ENCODE measurements at regions not wholly inside any gene's neighbourhood (a gene's known extent, or its start where the extent isn't known, plus 50 kb on each side); places are given as distances from the start of the nearest gene placed in this dataset.

- peaks cover 5% of the 10 kb centered on the region for H3K27me3 Mint-ChIP-seq (ENCODE audit: low read depth)
- DNase-seq = no peak
- peaks cover 9% of the 10 kb centered on the region for H3K9me3 Mint-ChIP-seq
- H3K4me3 Mint-ChIP-seq = no peak overlapping the region
- H3K27ac Mint-ChIP-seq = no peak overlapping the region
- no peaks in the 10 kb centered on the region for H3K36me3 Mint-ChIP-seq (ENCODE audit: low read depth)
- intact Hi-C loops (cut with micrococcal nuclease) = no loop called here
- no peaks in the 10 kb centered on the region for H3K4me1 Mint-ChIP-seq (ENCODE audit: low read depth)
- CTCF ChIA-PET = no interaction called here
These were observed 125.6 kb downstream of the SLC5A7 start for GRCh38 chr2:108111936-108112335.

GRCh38 chr2:108115868-108116267 lies 123.9 kb upstream of the SULT1C3 start:
- CTCF ChIA-PET = no interaction called here
- DNase-seq = no peak
- H3K4me1 Mint-ChIP-seq (ENCODE audit: low read depth) = no peaks in the 10 kb centered on the region
- intact Hi-C loops (cut with micrococcal nuclease) = no loop called here
- peaks cover 8% of the 10 kb centered on the region for H3K27me3 Mint-ChIP-seq (ENCODE audit: low read depth)
- H3K27ac Mint-ChIP-seq = no peak overlapping the region
- no peak overlapping the region for H3K4me3 Mint-ChIP-seq
- no peaks in the 10 kb centered on the region for H3K36me3 Mint-ChIP-seq (ENCODE audit: low read depth)
- peaks cover 2% of the 10 kb centered on the region for H3K9me3 Mint-ChIP-seq

DNA sequence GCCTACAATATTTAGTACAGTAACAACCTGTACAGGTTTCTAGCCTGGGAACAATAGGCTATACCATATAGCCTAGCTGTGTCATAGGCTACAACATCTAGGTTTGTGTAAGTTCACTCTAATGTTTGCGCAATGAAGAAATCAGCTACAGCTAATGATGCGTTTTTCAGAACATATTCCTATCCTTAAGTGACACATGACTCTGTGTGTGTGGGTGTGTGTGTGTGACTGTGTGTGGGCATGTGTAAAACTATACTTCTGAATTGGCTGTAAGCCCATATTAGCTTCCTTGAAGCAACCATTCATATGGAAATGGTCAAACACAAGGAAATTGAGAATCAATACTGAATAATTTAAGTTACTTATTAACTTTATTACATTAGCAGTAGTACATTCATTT lies 120.8 kb upstream of the SULT1C3 start:
- H3K9me3 Mint-ChIP-seq = no peaks in the 10 kb centered on the region
- no peaks in the 10 kb centered on the region for H3K36me3 Mint-ChIP-seq (ENCODE audit: low read depth)
- no peak overlapping the region for H3K4me3 Mint-ChIP-seq
- CTCF ChIA-PET = no interaction called here
- DNase-seq = no peak
- peaks cover 4% of the 10 kb centered on the region for H3K27me3 Mint-ChIP-seq (ENCODE audit: low read depth)
- intact Hi-C loops (cut with micrococcal nuclease) = no loop called here
- no peak overlapping the region for H3K27ac Mint-ChIP-seq
- no peaks in the 10 kb centered on the region for H3K4me1 Mint-ChIP-seq (ENCODE audit: low read depth)

GRCh38 chr2:108119492-108119891 lies 120.3 kb upstream of the SULT1C3 start:
- CTCF ChIA-PET = interaction anchor here (0.6 kb wide), 1 partner anchor 510 kb away, joined by 3 read pairs; no protein-coding TSS in a partner anchor
- intact Hi-C loops (cut with micrococcal nuclease) = no loop called here
- no peaks in the 10 kb centered on the region for H3K4me1 Mint-ChIP-seq (ENCODE audit: low read depth)

GRCh38 chr2:108124736-108125495 lies 114.9 kb upstream of the SULT1C3 start:
- DNase-seq = no peak
- H3K4me1 Mint-ChIP-seq (ENCODE audit: low read depth) = no peaks in the 10 kb centered on the region
- no peak overlapping the region for H3K4me3 Mint-ChIP-seq
- H3K27ac Mint-ChIP-seq = no peak overlapping the region
- no peaks in the 10 kb centered on the region for H3K36me3 Mint-ChIP-seq (ENCODE audit: low read depth)
- intact Hi-C loops (cut with micrococcal nuclease) = no loop called here
- CTCF ChIA-PET = no interaction called here
- no peaks in the 10 kb centered on the region for H3K27me3 Mint-ChIP-seq (ENCODE audit: low read depth)
- no peaks in the 10 kb centered on the region for H3K9me3 Mint-ChIP-seq

More at GRCh38 chr2:108119492-108119891, 120.3 kb upstream of the SULT1C3 start:
- Mint-ChIP-seq H3K27me3 (ENCODE audit: low read depth) (peaks cover 3% of the 10 kb centered on the region), H3K4me3 (no peak overlapping the region), H3K9me3 (no peaks in the 10 kb centered on the region), H3K36me3 (ENCODE audit: low read depth) (no peaks in the 10 kb centered on the region), H3K27ac (no peak overlapping the region)
- DNase-seq = no peak

DNA sequence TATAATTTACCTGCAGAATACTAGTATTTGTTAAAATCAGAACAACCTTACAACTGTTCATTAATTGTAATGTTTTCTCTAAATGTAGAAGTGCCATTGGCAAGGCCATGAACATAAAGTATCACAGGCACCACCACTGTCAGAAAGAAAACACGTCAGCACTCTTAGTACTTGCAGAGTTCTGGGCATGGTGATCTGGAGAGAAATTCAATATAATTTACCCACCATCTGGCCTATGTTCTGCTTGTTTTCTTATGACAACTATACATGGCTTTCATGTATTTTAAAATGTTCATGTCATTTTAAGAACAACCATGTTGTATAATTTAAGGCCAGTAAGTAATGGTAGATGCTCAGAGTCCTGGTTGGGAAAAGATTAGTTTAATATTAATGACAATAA lies 114.2 kb upstream of the SULT1C3 start:
- H3K27ac Mint-ChIP-seq = no peak overlapping the region
- H3K36me3 Mint-ChIP-seq (ENCODE audit: low read depth) = no peaks in the 10 kb centered on the region
- H3K9me3 Mint-ChIP-seq = no peaks in the 10 kb centered on the region
- no peak overlapping the region for H3K4me3 Mint-ChIP-seq
- CTCF ChIA-PET = no interaction called here
- DNase-seq = no peak
- intact Hi-C loops (cut with micrococcal nuclease) = no loop called here
- H3K4me1 Mint-ChIP-seq (ENCODE audit: low read depth) = no peaks in the 10 kb centered on the region
- no peaks in the 10 kb centered on the region for H3K27me3 Mint-ChIP-seq (ENCODE audit: low read depth)

DNA sequence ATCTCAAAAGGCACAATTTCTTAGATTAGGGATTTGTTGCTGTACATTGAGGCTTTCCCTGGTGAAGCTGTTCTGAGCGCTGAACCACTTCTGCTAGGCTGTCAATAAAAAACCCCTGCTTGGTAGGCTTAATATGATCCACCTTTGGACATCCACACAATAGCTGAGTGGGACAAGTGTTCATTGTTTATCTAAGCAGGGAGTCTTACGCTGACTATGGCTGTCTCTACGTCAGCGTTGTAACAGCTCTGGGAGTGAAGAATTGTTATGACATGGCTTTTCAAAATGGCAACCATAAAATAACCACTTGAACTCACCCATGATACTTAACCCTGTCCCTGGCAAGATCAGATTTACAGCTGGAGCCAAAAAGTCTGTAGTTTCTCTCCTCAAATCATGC lies 111.5 kb upstream of the SULT1C3 start:
- no peak overlapping the region for H3K4me3 Mint-ChIP-seq
- no peaks in the 10 kb centered on the region for H3K36me3 Mint-ChIP-seq (ENCODE audit: low read depth)
- no peak overlapping the region for H3K27ac Mint-ChIP-seq
- intact Hi-C loops (cut with micrococcal nuclease) = no loop called here
- CTCF ChIA-PET = no interaction called here
- no peaks in the 10 kb centered on the region for H3K4me1 Mint-ChIP-seq (ENCODE audit: low read depth)
- no peaks in the 10 kb centered on the region for H3K9me3 Mint-ChIP-seq
- H3K27me3 Mint-ChIP-seq (ENCODE audit: low read depth) = no peaks in the 10 kb centered on the region
- no peak for DNase-seq

GRCh38 chr2:108129636-108130035 lies 110.1 kb upstream of the SULT1C3 start:
- H3K36me3 Mint-ChIP-seq (ENCODE audit: low read depth) = no peaks in the 10 kb centered on the region
- H3K27me3 Mint-ChIP-seq (ENCODE audit: low read depth) = no peaks in the 10 kb centered on the region
- H3K4me1 Mint-ChIP-seq (ENCODE audit: low read depth) = no peaks in the 10 kb centered on the region
- H3K27ac Mint-ChIP-seq = no peak overlapping the region
- DNase-seq = no peak
- CTCF ChIA-PET = no interaction called here
- no peaks in the 10 kb centered on the region for H3K9me3 Mint-ChIP-seq
- H3K4me3 Mint-ChIP-seq = no peak overlapping the region
- intact Hi-C loops (cut with micrococcal nuclease) = no loop called here

- no peak overlapping the region for H3K27ac Mint-ChIP-seq
- no peaks in the 10 kb centered on the region for H3K4me1 Mint-ChIP-seq (ENCODE audit: low read depth)
- H3K9me3 Mint-ChIP-seq = no peaks in the 10 kb centered on the region
- H3K36me3 Mint-ChIP-seq (ENCODE audit: low read depth) = no peaks in the 10 kb centered on the region
- DNase-seq = no peak
- H3K27me3 Mint-ChIP-seq (ENCODE audit: low read depth) = peaks cover 2% of the 10 kb centered on the region
- intact Hi-C loops (cut with micrococcal nuclease) = no loop called here
- CTCF ChIA-PET = no interaction called here
- H3K4me3 Mint-ChIP-seq = no peak overlapping the region
These were observed 106.3 kb upstream of the SULT1C3 start for GRCh38 chr2:108133457-108133856.

- no peaks in the 10 kb centered on the region for H3K9me3 Mint-ChIP-seq
- no peaks in the 10 kb centered on the region for H3K4me1 Mint-ChIP-seq (ENCODE audit: low read depth)
- H3K27me3 Mint-ChIP-seq (ENCODE audit: low read depth) = peaks cover 7% of the 10 kb centered on the region
- intact Hi-C loops (cut with micrococcal nuclease) = no loop called here
- DNase-seq = no peak
- H3K4me3 Mint-ChIP-seq = no peak overlapping the region
- CTCF ChIA-PET = no interaction called here
- H3K36me3 Mint-ChIP-seq (ENCODE audit: low read depth) = no peaks in the 10 kb centered on the region
- no peak overlapping the region for H3K27ac Mint-ChIP-seq
These were observed 100.2 kb upstream of the SULT1C3 start for GRCh38 chr2:108139521-108139920.

- intact Hi-C loops (cut with micrococcal nuclease) = no loop called here
- no peaks in the 10 kb centered on the region for H3K9me3 Mint-ChIP-seq
- no peaks in the 10 kb centered on the region for H3K36me3 Mint-ChIP-seq (ENCODE audit: low read depth)
- no peaks in the 10 kb centered on the region for H3K4me1 Mint-ChIP-seq (ENCODE audit: low read depth)
- CTCF ChIA-PET = interaction anchor here (0.6 kb wide), 1 partner anchor 80 kb away, joined by 5 read pairs; no protein-coding TSS in a partner anchor
- peaks cover 4% of the 10 kb centered on the region for H3K27me3 Mint-ChIP-seq (ENCODE audit: low read depth)
- H3K4me3 Mint-ChIP-seq = no peak overlapping the region
- H3K27ac Mint-ChIP-seq = no peak overlapping the region
- DNase-seq = no peak
These were observed 94.0 kb upstream of the SULT1C3 start for GRCh38 chr2:108145557-108146326.

DNA sequence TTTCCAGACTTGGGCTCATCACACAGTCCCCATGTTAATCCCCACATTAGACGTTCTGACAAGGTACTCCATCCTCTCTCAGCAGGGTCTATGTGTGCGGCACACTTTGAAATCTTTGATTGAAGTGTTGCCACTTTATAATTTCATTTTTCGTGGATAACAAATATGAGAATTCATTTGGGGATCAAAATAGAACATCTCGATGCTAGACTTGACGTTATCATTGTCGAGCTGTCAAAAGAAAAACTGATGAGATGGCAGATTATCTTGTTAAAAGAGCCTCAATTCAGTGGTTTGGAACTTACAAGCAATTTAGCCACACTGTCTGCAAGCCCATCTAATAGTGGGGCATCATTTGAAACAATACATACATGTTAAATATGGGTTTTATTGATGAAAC lies 91.2 kb upstream of the SULT1C3 start:
- CTCF ChIA-PET = no interaction called here
- intact Hi-C loops (cut with micrococcal nuclease) = no loop called here
- no peaks in the 10 kb centered on the region for H3K9me3 Mint-ChIP-seq
- no peaks in the 10 kb centered on the region for H3K36me3 Mint-ChIP-seq (ENCODE audit: low read depth)
- H3K27ac Mint-ChIP-seq = no peak overlapping the region
- H3K27me3 Mint-ChIP-seq (ENCODE audit: low read depth) = no peaks in the 10 kb centered on the region
- H3K4me3 Mint-ChIP-seq = no peak overlapping the region
- H3K4me1 Mint-ChIP-seq (ENCODE audit: low read depth) = no peaks in the 10 kb centered on the region
- no peak for DNase-seq

All from activated naive CD4-positive, alpha-beta T cell treated with anti-CD3 and anti-CD28 coated beads for 36 hours (primary cell).